Body of pancreas (tissue), 4 donors: ENCODE measurements at regions not wholly inside any gene's neighbourhood (a gene's known extent, or its start where the extent isn't known, plus 50 kb on each side); places are given as distances from the start of the nearest gene placed in this dataset.
A peak's percentile ranks its signal among the peaks of the same experiment; 100 is the strongest.

ENCODE experiments used
- CTCF ChIP-seq, 7 experiments: fragments of 450-650 bp in 4 of 7; fragments of 200-600 bp in 3 of 7; sonication (generic) in 3 of 7; IDR thresholded peaks; one replicate each; pipeline ENCODE4 v1.5.1; 2016 to 2019; ENCODE audit warnings: antibody characterized with exemption in 7 of 7
- POLR2A ChIP-seq, 3 donors: fragments of 450-650 bp; IDR thresholded peaks; one replicate each; pipeline ENCODE4 v1.6.1; 2016; ENCODE audit warnings: antibody characterized with exemption in 3 of 3, mild to moderate bottlenecking in 2 of 3

GRCh38 chr11:123246749-123247495 is 51.9 kb upstream of the CLMP start:
- TF ChIP-seq CTCF (IDR thresholded peaks at IDR 0.05) (peak; percentile 92 to 97 (median 95)), POLR2A (IDR thresholded peaks at IDR 0.05) (no peak)
